CD14-positive monocyte (primary cell): ENCODE measurements at regions not wholly inside any gene's neighbourhood (a gene's known extent, or its start where the extent isn't known, plus 50 kb on each side); places are given as distances from the start of the nearest gene placed in this dataset.

Experiments
- DNase-seq, 3 donors: peaks; one replicate each; pipeline ENCODE4 v3.0.0-alpha.2; 2011 to 2022
- H2AFZ ChIP-seq: 2 replicates; pipeline ENCODE4 v1.6.0; 2012; ENCODE audit warnings: mild to moderate bottlenecking, low read depth, low read length, inconsistent platforms; ENCODE audit not compliant: insufficient read depth, poor library complexity, severe bottlenecking
- H3K27ac ChIP-seq, 2 donors: 1 replicate in 1 of 2; 2 replicates in 1 of 2; pipeline ENCODE4 v1.5.1; 2012 to 2013; ENCODE audit warnings: low read length in 2 of 2, control low read depth in 1 of 2, inconsistent platforms in 1 of 2, low read depth in 1 of 2, mild to moderate bottlenecking in 1 of 2
- H3K27me3 ChIP-seq, 2 donors: one replicate each; pipeline versions ENCODE4 v1.6.0 to v1.6.1; 2011 to 2013; ENCODE audit warnings: low read length in 2 of 2; ENCODE audit not compliant: control insufficient read depth in 2 of 2, insufficient read depth in 2 of 2
- H3K36me3 ChIP-seq, 2 donors: replicated peaks in 1 of 2; 1 replicate in 1 of 2; 2 replicates in 1 of 2; pipeline versions ENCODE4 v1.5.1 to v1.6.1; 2012 to 2013; ENCODE audit warnings: low read length in 2 of 2, control low read depth in 1 of 2, inconsistent platforms in 1 of 2, mild to moderate bottlenecking in 1 of 2; ENCODE audit not compliant: insufficient read depth in 2 of 2, control insufficient read depth in 1 of 2
- H3K4me1 ChIP-seq, 2 donors: 1 replicate in 1 of 2; 2 replicates in 1 of 2; pipeline versions ENCODE4 v1.5.1 to v1.6.1; 2012 to 2013; ENCODE audit warnings: low read length in 2 of 2, control low read depth in 1 of 2, inconsistent platforms in 1 of 2, mild to moderate bottlenecking in 1 of 2, moderate library complexity in 1 of 2; ENCODE audit not compliant: insufficient read depth in 2 of 2, control insufficient read depth in 1 of 2
- H3K4me2 ChIP-seq: replicated peaks from 2 replicates; pipeline ENCODE3; 2012; ENCODE audit warnings: low read length, moderate library complexity, mild to moderate bottlenecking; ENCODE audit not compliant: poor library complexity, severe bottlenecking; ENCODE audit errors: extremely low read depth
- H3K4me3 ChIP-seq, 3 experiments: fragments of 200-600 bp in 1 of 3; sonication (generic) in 1 of 3; replicated peaks in 1 of 3; 1 replicate in 2 of 3; 2 replicates in 1 of 3; pipeline ENCODE4 v1.5.1; 2011 to 2013; ENCODE audit warnings: low read length in 3 of 3, mild to moderate bottlenecking in 3 of 3, control low read depth in 2 of 3, low read depth in 2 of 3, inconsistent platforms in 1 of 3, moderate library complexity in 1 of 3
- H3K79me2 ChIP-seq: 2 replicates; pipeline ENCODE4 v1.6.0; 2012; ENCODE audit warnings: mild to moderate bottlenecking, control low read depth, inconsistent platforms, low read length, moderate library complexity; ENCODE audit not compliant: insufficient read depth
- H3K9ac ChIP-seq: 2 replicates; pipeline ENCODE4 v1.6.0; 2017; ENCODE audit warnings: low read length, mild to moderate bottlenecking; ENCODE audit not compliant: insufficient read depth, poor library complexity, severe bottlenecking
- H3K9me3 ChIP-seq, 2 donors: replicated peaks in 1 of 2; 1 replicate in 1 of 2; 2 replicates in 1 of 2; pipeline versions ENCODE4 v1.5.1 to v1.6.1; 2012 to 2013; ENCODE audit warnings: low read length in 2 of 2, control low read depth in 1 of 2; ENCODE audit not compliant: control insufficient read depth in 1 of 2, insufficient read depth in 1 of 2
- H4K20me1 ChIP-seq: 2 replicates; pipeline ENCODE4 v1.6.0; 2012; ENCODE audit warnings: mild to moderate bottlenecking, low read length, control low read depth, moderate library complexity; ENCODE audit not compliant: insufficient read depth
- H3K27ac Mint-ChIP-seq, 7 donors: one replicate each; pipeline ENCODE4 v1.8.0; 2020; ENCODE audit warnings: mild to moderate bottlenecking in 7 of 7, mixed read lengths in 7 of 7, moderate library complexity in 6 of 7, inconsistent platforms in 2 of 7
- H3K27me3 Mint-ChIP-seq, 3 donors: one replicate each; pipeline ENCODE4 v1.8.0; 2021 to 2022; ENCODE audit warnings: low read depth in 3 of 3, mild to moderate bottlenecking in 3 of 3, mixed read lengths in 3 of 3, moderate library complexity in 3 of 3, inconsistent platforms in 1 of 3
- H3K36me3 Mint-ChIP-seq, 2 donors: one replicate each; pipeline ENCODE4 v1.8.0; 2020; ENCODE audit warnings: mixed read lengths in 2 of 2, inconsistent platforms in 1 of 2, mild to moderate bottlenecking in 1 of 2
- H3K4me1 Mint-ChIP-seq: one replicate; pipeline ENCODE4 v1.8.0; 2020; ENCODE audit warnings: mild to moderate bottlenecking, mixed read lengths
- H3K4me3 Mint-ChIP-seq, 2 donors: one replicate each; pipeline ENCODE4 v1.8.0; 2020; ENCODE audit warnings: mild to moderate bottlenecking in 2 of 2, mixed read lengths in 2 of 2, moderate library complexity in 1 of 2
- H3K9me3 Mint-ChIP-seq, 7 donors: one replicate each; pipeline ENCODE4 v1.8.0; 2020 to 2022; ENCODE audit warnings: mixed read lengths in 7 of 7, mild to moderate bottlenecking in 6 of 7, moderate library complexity in 6 of 7, inconsistent platforms in 2 of 7
- WGBS: methylation state at CpG from one replicate; pipeline ENCODE4 v1.1.5; 2013; ENCODE audit warnings: missing lambda C conversion rate; ENCODE audit not compliant: insufficient coverage; 5-methylcytosine and 5-hydroxymethylcytosine counted together
- intact Hi-C, 2 donors: fragments of 100-400 bp; cut with micrococcal nuclease; formaldehyde crosslinking; loops; one replicate each; pipeline versions ENCODE4 v1.15.0 to v1.15.1; 2023
- TF ChIP-seq, protein P1 (sequence below): fragments of 200-600 bp; IDR thresholded peaks from one replicate; pipeline ENCODE4 v1.8.0; 2022; ENCODE audit warnings: antibody characterized with exemption, mild to moderate bottlenecking

- Histone ChIP-seq H2AFZ (no peak overlapping the region), H3K27ac (no peak overlapping the region), H4K20me1 (no peaks in the 10 kb centered on the region), H3K79me2 (no peaks in the 10 kb centered on the region), H3K9ac (no peak overlapping the region), H3K36me3 (no peaks in the 10 kb centered on the region), H3K4me2 (no peak overlapping the region), H3K9me3 (peaks cover 12 to 18% of the 10 kb centered on the region in 2 donors), H3K27me3 (no peaks in the 10 kb centered on the region), H3K4me3 (no peak overlapping the region), H3K4me1 (no peaks in the 10 kb centered on the region)
- Mint-ChIP-seq H3K27me3 (peaks cover 0 to 6% (median 0%) of the 10 kb centered on the region in 3 donors), H3K9me3 (peaks cover 8 to 33% (median 16%) of the 10 kb centered on the region in 7 donors), H3K36me3 (no peaks in the 10 kb centered on the region), H3K4me1 (no peaks in the 10 kb centered on the region), H3K4me3 (no peak overlapping the region), H3K27ac (no peak overlapping the region)
- intact Hi-C loops: no loop called here
- TF ChIP-seq, protein P1, sequence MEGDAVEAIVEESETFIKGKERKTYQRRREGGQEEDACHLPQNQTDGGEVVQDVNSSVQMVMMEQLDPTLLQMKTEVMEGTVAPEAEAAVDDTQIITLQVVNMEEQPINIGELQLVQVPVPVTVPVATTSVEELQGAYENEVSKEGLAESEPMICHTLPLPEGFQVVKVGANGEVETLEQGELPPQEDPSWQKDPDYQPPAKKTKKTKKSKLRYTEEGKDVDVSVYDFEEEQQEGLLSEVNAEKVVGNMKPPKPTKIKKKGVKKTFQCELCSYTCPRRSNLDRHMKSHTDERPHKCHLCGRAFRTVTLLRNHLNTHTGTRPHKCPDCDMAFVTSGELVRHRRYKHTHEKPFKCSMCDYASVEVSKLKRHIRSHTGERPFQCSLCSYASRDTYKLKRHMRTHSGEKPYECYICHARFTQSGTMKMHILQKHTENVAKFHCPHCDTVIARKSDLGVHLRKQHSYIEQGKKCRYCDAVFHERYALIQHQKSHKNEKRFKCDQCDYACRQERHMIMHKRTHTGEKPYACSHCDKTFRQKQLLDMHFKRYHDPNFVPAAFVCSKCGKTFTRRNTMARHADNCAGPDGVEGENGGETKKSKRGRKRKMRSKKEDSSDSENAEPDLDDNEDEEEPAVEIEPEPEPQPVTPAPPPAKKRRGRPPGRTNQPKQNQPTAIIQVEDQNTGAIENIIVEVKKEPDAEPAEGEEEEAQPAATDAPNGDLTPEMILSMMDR: no peak
- DNase-seq: no peak
- WGBS: 100% methylated on average over 2 of the region's 3 CpGs
These were observed 106.7 kb downstream of the FAM43A start for GRCh38 chr3:194792368-194792767.

- Histone ChIP-seq H4K20me1 (no peaks in the 10 kb centered on the region), H3K27ac (no peak overlapping the region), H3K9ac (no peak overlapping the region), H2AFZ (no peak overlapping the region), H3K27me3 (no peaks in the 10 kb centered on the region), H3K79me2 (no peaks in the 10 kb centered on the region), H3K4me1 (no peaks in the 10 kb centered on the region), H3K4me3 (no peak overlapping the region), H3K36me3 (no peaks in the 10 kb centered on the region), H3K4me2 (no peak overlapping the region), H3K9me3 (peaks cover 12 to 18% of the 10 kb centered on the region in 2 donors)
- Mint-ChIP-seq H3K9me3 (peaks cover 5 to 29% (median 15%) of the 10 kb centered on the region in 7 donors), H3K27ac (no peak overlapping the region), H3K27me3 (peaks cover 2 to 10% (median 5%) of the 10 kb centered on the region in 3 donors), H3K4me3 (no peak overlapping the region), H3K4me1 (no peaks in the 10 kb centered on the region), H3K36me3 (no peaks in the 10 kb centered on the region)
- WGBS: 89% methylated on average over 4 of the region's 9 CpGs
- TF ChIP-seq, protein P1: no peak
- intact Hi-C loops: no loop called here
- DNase-seq: no peak
These were observed 112.0 kb downstream of the FAM43A start for GRCh38 chr3:194797555-194798250.
